ENCODE measurements at regions not wholly inside any gene's neighbourhood (a gene's known extent, or its start where the extent isn't known, plus 50 kb on each side); places are given as distances from the start of the nearest gene placed in this dataset.

GRCh38 chr2:71772510-71773172 lies 319.3 kb downstream of the DYSF start (continued):
- TF ChIP-seq, protein P1, sequence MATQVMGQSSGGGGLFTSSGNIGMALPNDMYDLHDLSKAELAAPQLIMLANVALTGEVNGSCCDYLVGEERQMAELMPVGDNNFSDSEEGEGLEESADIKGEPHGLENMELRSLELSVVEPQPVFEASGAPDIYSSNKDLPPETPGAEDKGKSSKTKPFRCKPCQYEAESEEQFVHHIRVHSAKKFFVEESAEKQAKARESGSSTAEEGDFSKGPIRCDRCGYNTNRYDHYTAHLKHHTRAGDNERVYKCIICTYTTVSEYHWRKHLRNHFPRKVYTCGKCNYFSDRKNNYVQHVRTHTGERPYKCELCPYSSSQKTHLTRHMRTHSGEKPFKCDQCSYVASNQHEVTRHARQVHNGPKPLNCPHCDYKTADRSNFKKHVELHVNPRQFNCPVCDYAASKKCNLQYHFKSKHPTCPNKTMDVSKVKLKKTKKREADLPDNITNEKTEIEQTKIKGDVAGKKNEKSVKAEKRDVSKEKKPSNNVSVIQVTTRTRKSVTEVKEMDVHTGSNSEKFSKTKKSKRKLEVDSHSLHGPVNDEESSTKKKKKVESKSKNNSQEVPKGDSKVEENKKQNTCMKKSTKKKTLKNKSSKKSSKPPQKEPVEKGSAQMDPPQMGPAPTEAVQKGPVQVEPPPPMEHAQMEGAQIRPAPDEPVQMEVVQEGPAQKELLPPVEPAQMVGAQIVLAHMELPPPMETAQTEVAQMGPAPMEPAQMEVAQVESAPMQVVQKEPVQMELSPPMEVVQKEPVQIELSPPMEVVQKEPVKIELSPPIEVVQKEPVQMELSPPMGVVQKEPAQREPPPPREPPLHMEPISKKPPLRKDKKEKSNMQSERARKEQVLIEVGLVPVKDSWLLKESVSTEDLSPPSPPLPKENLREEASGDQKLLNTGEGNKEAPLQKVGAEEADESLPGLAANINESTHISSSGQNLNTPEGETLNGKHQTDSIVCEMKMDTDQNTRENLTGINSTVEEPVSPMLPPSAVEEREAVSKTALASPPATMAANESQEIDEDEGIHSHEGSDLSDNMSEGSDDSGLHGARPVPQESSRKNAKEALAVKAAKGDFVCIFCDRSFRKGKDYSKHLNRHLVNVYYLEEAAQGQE (IDR thresholded peaks at IDR 0.05; ENCODE audit: low read depth, low read length), result no peak
- no peak for TF ChIP-seq SMC3 (IDR thresholded peaks at IDR 0.05; ENCODE audit: low read depth, low read length)

DNA sequence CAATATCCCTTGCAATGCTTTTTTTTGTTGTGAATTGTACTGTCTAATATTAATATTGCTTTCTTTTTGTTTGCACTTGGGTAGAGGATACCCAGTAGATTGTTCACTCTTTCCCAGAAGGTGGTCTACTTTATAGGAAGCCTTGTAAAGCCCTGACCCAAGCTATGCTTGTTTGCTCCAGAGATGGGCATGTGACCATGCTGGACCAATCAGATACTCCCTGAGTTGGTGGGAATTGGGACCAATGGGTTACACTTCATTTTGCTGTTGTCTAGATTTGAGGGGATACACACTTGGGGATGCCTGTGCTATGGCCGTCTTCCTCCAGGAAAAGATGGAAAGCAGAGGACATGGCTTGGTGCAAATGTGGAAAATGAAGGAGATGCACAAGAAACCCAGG lies 314.3 kb downstream of the DYSF start:
- H4K20me1 ChIP-seq (ENCODE audit: insufficient read depth), result no peaks in the 10 kb centered on the region
- 63% methylated on average over 1 of the region's 1 CpG for WGBS (ENCODE audit: low lambda C conversion rate)
- no peaks in the 10 kb centered on the region for H3K79me2 ChIP-seq (ENCODE audit: insufficient read depth)
- no peak overlapping the region for H3K4me3 ChIP-seq (ENCODE audit: low read depth in 2 of 2, low read length in 1 of 2)
- no peaks in the 10 kb centered on the region for H3F3A ChIP-seq (replicated peaks; ENCODE audit: insufficient read depth)
- ChIA-PET CTCF (no interaction called here), POLR2A (no interaction called here)
- no peak overlapping the region for H3K27ac ChIP-seq (ENCODE audit: low read depth in 2 of 2, low read length in 1 of 2)
- TF ChIP-seq GATA2 (CRISPR knock-in tag; IDR thresholded peaks at IDR 0.05), result no peak
- TF ChIP-seq, protein P2, sequence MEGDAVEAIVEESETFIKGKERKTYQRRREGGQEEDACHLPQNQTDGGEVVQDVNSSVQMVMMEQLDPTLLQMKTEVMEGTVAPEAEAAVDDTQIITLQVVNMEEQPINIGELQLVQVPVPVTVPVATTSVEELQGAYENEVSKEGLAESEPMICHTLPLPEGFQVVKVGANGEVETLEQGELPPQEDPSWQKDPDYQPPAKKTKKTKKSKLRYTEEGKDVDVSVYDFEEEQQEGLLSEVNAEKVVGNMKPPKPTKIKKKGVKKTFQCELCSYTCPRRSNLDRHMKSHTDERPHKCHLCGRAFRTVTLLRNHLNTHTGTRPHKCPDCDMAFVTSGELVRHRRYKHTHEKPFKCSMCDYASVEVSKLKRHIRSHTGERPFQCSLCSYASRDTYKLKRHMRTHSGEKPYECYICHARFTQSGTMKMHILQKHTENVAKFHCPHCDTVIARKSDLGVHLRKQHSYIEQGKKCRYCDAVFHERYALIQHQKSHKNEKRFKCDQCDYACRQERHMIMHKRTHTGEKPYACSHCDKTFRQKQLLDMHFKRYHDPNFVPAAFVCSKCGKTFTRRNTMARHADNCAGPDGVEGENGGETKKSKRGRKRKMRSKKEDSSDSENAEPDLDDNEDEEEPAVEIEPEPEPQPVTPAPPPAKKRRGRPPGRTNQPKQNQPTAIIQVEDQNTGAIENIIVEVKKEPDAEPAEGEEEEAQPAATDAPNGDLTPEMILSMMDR (IDR thresholded peaks at IDR 0.05), result no peak
- TF ChIP-seq, protein P3, sequence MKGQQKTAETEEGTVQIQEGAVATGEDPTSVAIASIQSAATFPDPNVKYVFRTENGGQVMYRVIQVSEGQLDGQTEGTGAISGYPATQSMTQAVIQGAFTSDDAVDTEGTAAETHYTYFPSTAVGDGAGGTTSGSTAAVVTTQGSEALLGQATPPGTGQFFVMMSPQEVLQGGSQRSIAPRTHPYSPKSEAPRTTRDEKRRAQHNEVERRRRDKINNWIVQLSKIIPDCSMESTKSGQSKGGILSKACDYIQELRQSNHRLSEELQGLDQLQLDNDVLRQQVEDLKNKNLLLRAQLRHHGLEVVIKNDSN (IDR thresholded peaks at IDR 0.05; ENCODE audit: borderline replicate concordance, low read depth), result no peak
- no peak for TF ChIP-seq RFX5 (IDR thresholded peaks at IDR 0.05; ENCODE audit: low read length)
- TF ChIP-seq RAD21 (IDR thresholded peaks at IDR 0.05; ENCODE audit: low read length), result no peak
- TF ChIP-seq GABPA (IDR thresholded peaks at IDR 0.05; ENCODE audit: low read depth), result no peak
- no peak for TF ChIP-seq RCOR1 (IDR thresholded peaks at IDR 0.05; ENCODE audit: low read length)
- no peak for TF ChIP-seq SIN3A (IDR thresholded peaks at IDR 0.05; ENCODE audit: borderline replicate concordance, low read depth, low read length)
- TF ChIP-seq, protein P4, sequence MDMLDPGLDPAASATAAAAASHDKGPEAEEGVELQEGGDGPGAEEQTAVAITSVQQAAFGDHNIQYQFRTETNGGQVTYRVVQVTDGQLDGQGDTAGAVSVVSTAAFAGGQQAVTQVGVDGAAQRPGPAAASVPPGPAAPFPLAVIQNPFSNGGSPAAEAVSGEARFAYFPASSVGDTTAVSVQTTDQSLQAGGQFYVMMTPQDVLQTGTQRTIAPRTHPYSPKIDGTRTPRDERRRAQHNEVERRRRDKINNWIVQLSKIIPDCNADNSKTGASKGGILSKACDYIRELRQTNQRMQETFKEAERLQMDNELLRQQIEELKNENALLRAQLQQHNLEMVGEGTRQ (IDR thresholded peaks at IDR 0.05; ENCODE audit: borderline replicate concordance, low read depth, low read length), result no peak
- TF ChIP-seq NRF1 (IDR thresholded peaks at IDR 0.05; ENCODE audit: low read depth, low read length), result no peak
- TF ChIP-seq MEF2A (IDR thresholded peaks at IDR 0.05; ENCODE audit: borderline replicate concordance, low read depth), result no peak
- no peaks in the 10 kb centered on the region for H3K27me3 ChIP-seq (ENCODE audit: insufficient read depth)
- no peaks in the 10 kb centered on the region for H3K9me2 ChIP-seq
- H2AFZ ChIP-seq (ENCODE audit: low read depth), result no peak overlapping the region
- no peak overlapping the region for H3K4me2 ChIP-seq
- H3K36me3 ChIP-seq (replicated peaks in 1 of 2; ENCODE audit: control insufficient read depth in 1 of 2, insufficient read depth in 2 of 2, low read length in 1 of 2), result no peaks in the 10 kb centered on the region
- DNase-seq, result no peak
- H3K9ac ChIP-seq, result no peak overlapping the region
- no peaks in the 10 kb centered on the region for H3K4me1 ChIP-seq (ENCODE audit: control insufficient read depth in 1 of 2, insufficient read depth in 2 of 2, low read depth in 1 of 2, low read length in 1 of 2)
- no peaks in the 10 kb centered on the region for H3K9me3 ChIP-seq

All from SK-N-SH (cell line).